PFSK-1 (cell line): ENCODE measurements at regions not wholly inside any gene's neighbourhood (a gene's known extent, or its start where the extent isn't known, plus 50 kb on each side); places are given as distances from the start of the nearest gene placed in this dataset.

Experiments used
- FOXP2 ChIP-seq: optimal IDR thresholded peaks from 2 replicates; pipeline ENCODE3; 2011; ENCODE audit warnings: borderline replicate concordance, control low read depth, inconsistent platforms; ENCODE audit not compliant: insufficient read depth; ENCODE audit errors: extremely low read length, extremely low read depth
- POLR2AphosphoS5 ChIP-seq: IDR thresholded peaks from 2 replicates; pipeline ENCODE4 v1.6.1; 2012; ENCODE audit warnings: low read depth, mild to moderate bottlenecking, control low read depth, low read length, moderate library complexity
- REST ChIP-seq, 2 experiments: IDR thresholded peaks; 2 replicates each; pipeline versions ENCODE4 v1.6.1 to v1.8.0; 2011 to 2012; ENCODE audit warnings: low read depth in 2 of 2, low read length in 2 of 2, control low read depth in 1 of 2, inconsistent platforms in 1 of 2, mild to moderate bottlenecking in 1 of 2, moderate library complexity in 1 of 2; ENCODE audit not compliant: insufficient read depth in 1 of 2
- SIN3A ChIP-seq: IDR thresholded peaks from 2 replicates; pipeline ENCODE4 v1.6.1; 2012; ENCODE audit warnings: mild to moderate bottlenecking, low read length, moderate library complexity, borderline replicate concordance; ENCODE audit not compliant: insufficient read depth
- TAF1 ChIP-seq: IDR thresholded peaks from 2 replicates; pipeline ENCODE4 v1.6.1; 2012; ENCODE audit warnings: low read length, control low read depth, borderline replicate concordance; ENCODE audit not compliant: insufficient read depth

- TF ChIP-seq TAF1: no peak
- TF ChIP-seq POLR2AphosphoS5: no peak
- no peak for TF ChIP-seq REST (IDR thresholded peaks at IDR 0.05; ENCODE audit: insufficient read depth in 1 of 2, low read depth in 2 of 2, low read length in 2 of 2)
- TF ChIP-seq SIN3A: no peak
- TF ChIP-seq FOXP2: no peak
These were observed 703.7 kb downstream of the UQCRFS1 start for GRCh38 chr19:28509079-28509895.

GRCh38 chr19:28508666-28509065 lies 704.3 kb downstream of the UQCRFS1 start:
- TF ChIP-seq REST (IDR thresholded peaks at IDR 0.05; ENCODE audit: insufficient read depth in 1 of 2, low read depth in 2 of 2, low read length in 2 of 2) (no peak), POLR2AphosphoS5 (no peak), SIN3A (no peak), FOXP2 (no peak), TAF1 (no peak)

GRCh38 chr19:28505933-28506332 lies 707.0 kb downstream of the UQCRFS1 start:
- no peak for TF ChIP-seq SIN3A
- TF ChIP-seq POLR2AphosphoS5: no peak
- no peak for TF ChIP-seq TAF1
- no peak for TF ChIP-seq FOXP2
- no peak for TF ChIP-seq REST (IDR thresholded peaks at IDR 0.05; ENCODE audit: insufficient read depth in 1 of 2, low read depth in 2 of 2, low read length in 2 of 2)

GRCh38 chr19:28505134-28505533 lies 707.8 kb downstream of the UQCRFS1 start:
- no peak for TF ChIP-seq REST (IDR thresholded peaks at IDR 0.05; ENCODE audit: insufficient read depth in 1 of 2, low read depth in 2 of 2, low read length in 2 of 2)
- TF ChIP-seq POLR2AphosphoS5: no peak
- no peak for TF ChIP-seq FOXP2

- TF ChIP-seq TAF1 (no peak), POLR2AphosphoS5 (no peak), SIN3A (no peak), REST (IDR thresholded peaks at IDR 0.05; ENCODE audit: insufficient read depth in 1 of 2, low read depth in 2 of 2, low read length in 2 of 2) (no peak), FOXP2 (no peak)
These were observed 708.2 kb downstream of the UQCRFS1 start for GRCh38 chr19:28504727-28505126.
